HEK293T (cell line): ENCODE measurements at regions not wholly inside any gene's neighbourhood (a gene's known extent, or its start where the extent isn't known, plus 50 kb on each side); places are given as distances from the start of the nearest gene placed in this dataset.

Experiments
- CTCF ChIA-PET: fragments of 350-600 bp; formaldehyde crosslinking; extraction: SDS; loops from one replicate; lab custom pipeline; 2021; ENCODE audit warnings: antibody characterized with exemption, inconsistent platforms; lab: Yijun Ruan, JAX
- POLR2A ChIA-PET: fragments of 350-600 bp; formaldehyde crosslinking; extraction: SDS; loops from one replicate; lab custom pipeline; 2020; ENCODE audit warnings: antibody characterized with exemption, inconsistent platforms; lab: Yijun Ruan, JAX
- DNase-seq: peaks from one replicate; pipeline ENCODE4 v3.0.0; 2012; ENCODE audit warnings: mixed read lengths; ENCODE audit errors: extremely low spot score
- ARNT ChIP-seq: fragments of 450-650 bp; IDR thresholded peaks from 2 replicates; pipeline ENCODE4 v1.6.1; 2017; ENCODE audit warnings: mild to moderate bottlenecking
- BHLHE40 ChIP-seq: fragments of 450-650 bp; IDR thresholded peaks from 2 replicates; pipeline ENCODE4 v1.6.1; 2016; ENCODE audit warnings: mild to moderate bottlenecking, moderate library complexity, borderline replicate concordance
- CTBP1 ChIP-seq: fragments of 450-650 bp; IDR thresholded peaks from 2 replicates; pipeline ENCODE4 v1.6.1; 2016; ENCODE audit warnings: borderline replicate concordance
- ELF4 ChIP-seq: fragments of 450-650 bp; IDR thresholded peaks from 2 replicates; pipeline ENCODE4 v1.6.1; 2017; ENCODE audit warnings: antibody characterized with exemption
- FOXA1 ChIP-seq: fragments of 450-650 bp; IDR thresholded peaks from 2 replicates; pipeline ENCODE4 v1.6.1; 2016; ENCODE audit warnings: mild to moderate bottlenecking
- FOXK2 ChIP-seq: fragments of 450-650 bp; IDR thresholded peaks from 2 replicates; pipeline ENCODE4 v1.6.1; 2016; ENCODE audit warnings: mild to moderate bottlenecking
- FOXM1 ChIP-seq: fragments of 450-650 bp; IDR thresholded peaks from 2 replicates; pipeline ENCODE4 v1.6.1; 2017; ENCODE audit warnings: mild to moderate bottlenecking, borderline replicate concordance
- HDGF ChIP-seq: fragments of 450-650 bp; IDR thresholded peaks from 2 replicates; pipeline ENCODE4 v1.6.1; 2017; ENCODE audit warnings: antibody characterized with exemption, borderline replicate concordance
- L3MBTL2 ChIP-seq: fragments of 450-650 bp; conservative IDR thresholded peaks from 2 replicates; pipeline ENCODE4 v1.6.1; 2016; ENCODE audit warnings: mild to moderate bottlenecking
- LEF1 ChIP-seq: fragments of 450-650 bp; IDR thresholded peaks from 2 replicates; pipeline ENCODE4 v1.6.1; 2017; ENCODE audit warnings: mild to moderate bottlenecking, borderline replicate concordance
- NFRKB ChIP-seq: fragments of 450-650 bp; IDR thresholded peaks from 2 replicates; pipeline ENCODE4 v1.6.1; 2016; ENCODE audit warnings: mild to moderate bottlenecking, moderate library complexity
- PKNOX1 ChIP-seq: fragments of 450-650 bp; IDR thresholded peaks from 2 replicates; pipeline ENCODE4 v1.6.1; 2016
- SP1 ChIP-seq: fragments of 450-650 bp; IDR thresholded peaks from 2 replicates; pipeline ENCODE4 v1.6.1; 2017
- SUZ12 ChIP-seq: fragments of 450-650 bp; IDR thresholded peaks from 2 replicates; pipeline ENCODE4 v1.6.1; 2016; ENCODE audit warnings: mild to moderate bottlenecking
- TARDBP ChIP-seq: fragments of 450-650 bp; IDR thresholded peaks from 2 replicates; pipeline ENCODE4 v1.6.1; 2016
- ZNF384 ChIP-seq: fragments of 450-650 bp; IDR thresholded peaks from 2 replicates; pipeline ENCODE4 v1.6.1; 2016

- DNase-seq = no peak
- ChIA-PET CTCF (no interaction called here), POLR2A (interaction anchor here (0.6 kb wide), 1 partner anchor 551 kb away, joined by 3 read pairs; no protein-coding TSS in a partner anchor)
- TF ChIP-seq PKNOX1 = no peak
- TF ChIP-seq HDGF = no peak
- no peak for TF ChIP-seq LEF1
- TF ChIP-seq CTBP1 = no peak
- no peak for TF ChIP-seq L3MBTL2
- no peak for TF ChIP-seq FOXA1
- TF ChIP-seq ZNF384 = no peak
- no peak for TF ChIP-seq ARNT
- TF ChIP-seq SUZ12 = no peak
Observed at GRCh38 chr13:99056381-99057014, 78.6 kb upstream of the DOCK9 start.

GRCh38 chr13:99057310-99057975 is 79.6 kb upstream of the DOCK9 start:
- DNase-seq = no peak
- CTCF ChIA-PET = no interaction called here
- POLR2A ChIA-PET = no interaction called here
- TF ChIP-seq ZNF384 (no peak), ELF4 (no peak), PKNOX1 (no peak), FOXA1 (no peak), LEF1 (no peak), TARDBP (no peak), ARNT (no peak), FOXM1 (no peak), FOXK2 (no peak), NFRKB (no peak), SUZ12 (no peak), L3MBTL2 (no peak), SP1 (no peak), CTBP1 (no peak)

- no peak for TF ChIP-seq ELF4
- CTCF ChIA-PET = interaction anchor here (0.5 kb wide), 1 partner anchor 16 kb away, joined by 3 read pairs; no protein-coding TSS in a partner anchor
- POLR2A ChIA-PET = no interaction called here
Observed at GRCh38 chr13:99058527-99059495, 80.9 kb upstream of the DOCK9 start.

GRCh38 chr13:99059498-99060075 is 81.7 kb upstream of the DOCK9 start:
- no peak for DNase-seq
- TF ChIP-seq TARDBP (no peak), ZNF384 (no peak), NFRKB (no peak), BHLHE40 (no peak), ELF4 (no peak), CTBP1 (no peak), SP1 (no peak)
- ChIA-PET CTCF (interaction anchor here (0.5 kb wide), 1 partner anchor 17 kb away, joined by 3 read pairs; no protein-coding TSS in a partner anchor), POLR2A (no interaction called here)

More at GRCh38 chr13:99058527-99059495, 80.9 kb upstream of the DOCK9 start:
- DNase-seq = no peak

GRCh38 chr13:99061411-99061810 is 83.5 kb upstream of the DOCK9 start:
- ChIA-PET POLR2A (no interaction called here), CTCF (interaction anchor here (0.6 kb wide), 1 partner anchor 134 kb away, joined by 4 read pairs; no protein-coding TSS in a partner anchor)
- no peak for DNase-seq
- TF ChIP-seq SP1 (no peak), PKNOX1 (no peak), FOXM1 (no peak), ZNF384 (no peak), TARDBP (no peak)

GRCh38 chr13:99062593-99062992 is 84.7 kb upstream of the DOCK9 start:
- CTCF ChIA-PET = no interaction called here
- TF ChIP-seq ELF4 = no peak
- TF ChIP-seq SP1 = no peak
- TF ChIP-seq LEF1 = no peak
- no peak for TF ChIP-seq HDGF
- POLR2A ChIA-PET = no interaction called here
- DNase-seq = no peak
